ENCODE measurements at regions not wholly inside any gene's neighbourhood (a gene's known extent, or its start where the extent isn't known, plus 50 kb on each side); places are given as distances from the start of the nearest gene placed in this dataset.
"Not testable (repeated sequence)": the region's sequence is repeated elsewhere in the genome, so short reads cannot be mapped to it uniquely, and the experiment has no call there.

- not testable (repeated sequence) for H3K27me3 ChIP-seq (ENCODE audit: low read depth, low read length); H3K36me3 ChIP-seq (ENCODE audit: control insufficient read depth in 1 of 2, insufficient read depth in 2 of 2, low read length in 2 of 2); H3K4me3 ChIP-seq (ENCODE audit: low read depth in 1 of 2, low read length in 2 of 2); H3K27ac ChIP-seq (ENCODE audit: low read length); H3K9me3 ChIP-seq (ENCODE audit: control insufficient read depth in 1 of 2, low read length in 2 of 2); H3K4me1 ChIP-seq (ENCODE audit: control insufficient read depth in 1 of 2, insufficient read depth in 2 of 2, low read length in 2 of 2)
These were observed 482.1 kb upstream of the GNPDA2 start for GRCh38 chr4:45208476-45208875.

- H3K36me3 ChIP-seq (ENCODE audit: control insufficient read depth in 1 of 2, insufficient read depth in 2 of 2, low read length in 2 of 2); H3K9me3 ChIP-seq (ENCODE audit: control insufficient read depth in 1 of 2, low read length in 2 of 2); H3K4me3 ChIP-seq (ENCODE audit: low read depth in 1 of 2, low read length in 2 of 2); H3K4me1 ChIP-seq (ENCODE audit: control insufficient read depth in 1 of 2, insufficient read depth in 2 of 2, low read length in 2 of 2); H3K27me3 ChIP-seq (ENCODE audit: low read depth, low read length); H3K27ac ChIP-seq (ENCODE audit: low read length): not testable (repeated sequence)
These were observed 481.5 kb upstream of the GNPDA2 start for GRCh38 chr4:45207864-45208331.

- H3K9me3 ChIP-seq (ENCODE audit: control insufficient read depth in 1 of 2, low read length in 2 of 2); H3K27ac ChIP-seq (ENCODE audit: low read length); H3K27me3 ChIP-seq (ENCODE audit: low read depth, low read length); H3K4me3 ChIP-seq (ENCODE audit: low read depth in 1 of 2, low read length in 2 of 2); H3K36me3 ChIP-seq (ENCODE audit: control insufficient read depth in 1 of 2, insufficient read depth in 2 of 2, low read length in 2 of 2); H3K4me1 ChIP-seq (ENCODE audit: control insufficient read depth in 1 of 2, insufficient read depth in 2 of 2, low read length in 2 of 2): not testable (repeated sequence)
These were observed 481.0 kb upstream of the GNPDA2 start for GRCh38 chr4:45207241-45207863.

- H3K4me1 ChIP-seq (ENCODE audit: control insufficient read depth in 1 of 2, insufficient read depth in 2 of 2, low read length in 2 of 2): no peaks in the 10 kb centered on the region
- H3K27ac ChIP-seq (ENCODE audit: low read length): no peak overlapping the region
- no peak overlapping the region for H3K4me3 ChIP-seq (ENCODE audit: low read depth in 1 of 2, low read length in 2 of 2)
- no peaks in the 10 kb centered on the region for H3K36me3 ChIP-seq (ENCODE audit: control insufficient read depth in 1 of 2, insufficient read depth in 2 of 2, low read length in 2 of 2)
- no peaks in the 10 kb centered on the region for H3K27me3 ChIP-seq (ENCODE audit: low read depth, low read length)
- no peaks in the 10 kb centered on the region for H3K9me3 ChIP-seq (ENCODE audit: control insufficient read depth in 1 of 2, low read length in 2 of 2)
These were observed 473.4 kb upstream of the GNPDA2 start for GRCh38 chr4:45199736-45200135.

GRCh38 chr4:45188501-45188900 is 462.1 kb upstream of the GNPDA2 start:
- no peak overlapping the region for H3K4me3 ChIP-seq (ENCODE audit: low read depth in 1 of 2, low read length in 2 of 2)
- H3K36me3 ChIP-seq (ENCODE audit: control insufficient read depth in 1 of 2, insufficient read depth in 2 of 2, low read length in 2 of 2): no peaks in the 10 kb centered on the region
- H3K4me1 ChIP-seq (ENCODE audit: control insufficient read depth in 1 of 2, insufficient read depth in 2 of 2, low read length in 2 of 2): no peaks in the 10 kb centered on the region
- no peaks in the 10 kb centered on the region for H3K27me3 ChIP-seq (ENCODE audit: low read depth, low read length)
- no peaks in the 10 kb centered on the region for H3K9me3 ChIP-seq (ENCODE audit: control insufficient read depth in 1 of 2, low read length in 2 of 2)
- H3K27ac ChIP-seq (ENCODE audit: low read length): no peak overlapping the region

- no peaks in the 10 kb centered on the region for H3K36me3 ChIP-seq (ENCODE audit: control insufficient read depth in 1 of 2, insufficient read depth in 2 of 2, low read length in 2 of 2)
- no peaks in the 10 kb centered on the region for H3K9me3 ChIP-seq (ENCODE audit: control insufficient read depth in 1 of 2, low read length in 2 of 2)
- H3K27ac ChIP-seq (ENCODE audit: low read length): no peak overlapping the region
- no peaks in the 10 kb centered on the region for H3K27me3 ChIP-seq (ENCODE audit: low read depth, low read length)
- H3K4me3 ChIP-seq (ENCODE audit: low read depth in 1 of 2, low read length in 2 of 2): no peak overlapping the region
- no peaks in the 10 kb centered on the region for H3K4me1 ChIP-seq (ENCODE audit: control insufficient read depth in 1 of 2, insufficient read depth in 2 of 2, low read length in 2 of 2)
These were observed 459.9 kb upstream of the GNPDA2 start for GRCh38 chr4:45186249-45186648.

DNA sequence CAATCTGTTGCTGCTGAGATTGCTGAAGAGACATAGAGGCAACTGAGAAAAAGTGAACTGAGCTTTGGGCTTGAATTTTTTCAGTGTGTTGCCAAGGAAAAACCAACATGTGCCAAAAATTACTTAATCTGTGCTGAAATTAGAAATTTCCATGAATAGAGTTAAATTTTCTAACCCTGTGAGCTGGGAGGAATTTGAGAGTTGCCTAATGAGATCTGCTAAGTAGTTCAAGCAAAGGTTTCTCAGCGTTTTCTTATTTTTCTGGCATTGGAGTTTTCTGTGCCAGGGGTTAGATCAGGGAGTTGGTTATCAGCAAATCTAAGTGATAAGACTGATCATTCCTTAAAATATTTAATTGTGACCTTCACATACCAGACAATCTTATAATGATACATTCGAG is 457.5 kb upstream of the GNPDA2 start:
- Histone ChIP-seq H3K36me3 (ENCODE audit: control insufficient read depth in 1 of 2, insufficient read depth in 2 of 2, low read length in 2 of 2) (no peaks in the 10 kb centered on the region), H3K27me3 (ENCODE audit: low read depth, low read length) (no peaks in the 10 kb centered on the region), H3K27ac (ENCODE audit: low read length) (no peak overlapping the region), H3K4me1 (ENCODE audit: control insufficient read depth in 1 of 2, insufficient read depth in 2 of 2, low read length in 2 of 2) (no peaks in the 10 kb centered on the region), H3K9me3 (ENCODE audit: control insufficient read depth in 1 of 2, low read length in 2 of 2) (no peaks in the 10 kb centered on the region), H3K4me3 (ENCODE audit: low read depth in 1 of 2, low read length in 2 of 2) (no peak overlapping the region)

- Histone ChIP-seq H3K27ac (ENCODE audit: low read length) (no peak overlapping the region), H3K36me3 (ENCODE audit: control insufficient read depth in 1 of 2, insufficient read depth in 2 of 2, low read length in 2 of 2) (no peaks in the 10 kb centered on the region)
These were observed 446.3 kb upstream of the GNPDA2 start for GRCh38 chr4:45172636-45173035.

DNA sequence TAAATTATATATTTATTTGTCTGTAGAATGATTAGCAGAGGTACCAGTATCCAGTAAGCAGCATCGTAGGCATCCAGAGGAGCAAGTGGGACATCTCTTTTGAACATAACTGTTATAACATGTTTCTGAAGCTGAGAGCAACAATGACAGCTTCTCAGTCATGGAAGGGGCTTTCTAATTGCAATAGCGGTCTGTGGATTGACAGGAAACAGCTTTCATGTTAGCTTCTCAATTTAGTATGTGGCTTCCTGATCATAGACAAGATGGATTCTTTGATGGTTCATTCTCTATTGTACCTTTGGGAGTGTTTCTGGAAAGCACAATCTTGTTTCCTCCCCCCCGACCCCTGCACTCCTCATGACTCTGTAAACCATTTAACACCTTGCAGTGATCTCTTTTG is 434.6 kb upstream of the GNPDA2 start:
- H3K4me1 ChIP-seq (ENCODE audit: control insufficient read depth in 1 of 2, insufficient read depth in 2 of 2, low read length in 2 of 2): no peaks in the 10 kb centered on the region

More at GRCh38 chr4:45172636-45173035, 446.3 kb upstream of the GNPDA2 start:
- Histone ChIP-seq H3K9me3 (ENCODE audit: control insufficient read depth in 1 of 2, low read length in 2 of 2) (no peaks in the 10 kb centered on the region), H3K27me3 (ENCODE audit: low read depth, low read length) (no peaks in the 10 kb centered on the region), H3K4me1 (ENCODE audit: control insufficient read depth in 1 of 2, insufficient read depth in 2 of 2, low read length in 2 of 2) (no peaks in the 10 kb centered on the region), H3K4me3 (ENCODE audit: low read depth in 1 of 2, low read length in 2 of 2) (no peak overlapping the region)

GRCh38 chr4:45155081-45155777 is 428.9 kb upstream of the GNPDA2 start:
- no peak overlapping the region for H3K27ac ChIP-seq (ENCODE audit: low read length)
- H3K4me3 ChIP-seq (ENCODE audit: low read depth in 1 of 2, low read length in 2 of 2): no peak overlapping the region
- no peaks in the 10 kb centered on the region for H3K4me1 ChIP-seq (ENCODE audit: control insufficient read depth in 1 of 2, insufficient read depth in 2 of 2, low read length in 2 of 2)
- no peaks in the 10 kb centered on the region for H3K36me3 ChIP-seq (ENCODE audit: control insufficient read depth in 1 of 2, insufficient read depth in 2 of 2, low read length in 2 of 2)
- H3K9me3 ChIP-seq (ENCODE audit: control insufficient read depth in 1 of 2, low read length in 2 of 2): no peaks in the 10 kb centered on the region
- H3K27me3 ChIP-seq (ENCODE audit: low read depth, low read length): no peaks in the 10 kb centered on the region

More for the DNA sequence above, 434.6 kb upstream of the GNPDA2 start:
- H3K27me3 ChIP-seq (ENCODE audit: low read depth, low read length): no peaks in the 10 kb centered on the region
- H3K27ac ChIP-seq (ENCODE audit: low read length): no peak overlapping the region
- H3K4me3 ChIP-seq (ENCODE audit: low read depth in 1 of 2, low read length in 2 of 2): no peak overlapping the region
- H3K9me3 ChIP-seq (ENCODE audit: control insufficient read depth in 1 of 2, low read length in 2 of 2): no peaks in the 10 kb centered on the region
- no peaks in the 10 kb centered on the region for H3K36me3 ChIP-seq (ENCODE audit: control insufficient read depth in 1 of 2, insufficient read depth in 2 of 2, low read length in 2 of 2)

DNA sequence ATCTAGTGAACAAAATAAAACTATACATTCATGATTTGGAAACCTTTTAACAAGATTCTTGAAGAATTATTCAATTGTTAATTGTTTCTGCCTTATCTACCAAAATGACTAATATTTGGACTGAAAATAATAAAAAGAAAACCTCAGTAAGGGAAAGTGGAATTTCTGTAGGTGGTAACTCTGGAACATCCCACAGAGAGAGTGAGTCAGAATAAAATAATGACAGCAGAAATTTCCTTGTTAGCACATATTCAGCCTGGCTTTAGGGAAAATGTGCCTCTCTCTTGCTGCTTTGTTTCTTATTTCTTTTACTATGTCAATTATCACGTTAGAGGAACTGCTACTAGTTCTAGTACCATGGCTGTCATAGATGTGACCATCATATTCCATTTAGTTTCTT is 421.5 kb upstream of the GNPDA2 start:
- H3K4me3 ChIP-seq (ENCODE audit: low read depth in 1 of 2, low read length in 2 of 2): no peak overlapping the region

GRCh38 chr4:45131020-45131419 is 404.7 kb upstream of the GNPDA2 start:
- H3K4me1 ChIP-seq (ENCODE audit: control insufficient read depth in 1 of 2, insufficient read depth in 2 of 2, low read length in 2 of 2): no peaks in the 10 kb centered on the region
- no peak overlapping the region for H3K4me3 ChIP-seq (ENCODE audit: low read depth in 1 of 2, low read length in 2 of 2)
- no peaks in the 10 kb centered on the region for H3K27me3 ChIP-seq (ENCODE audit: low read depth, low read length)
- H3K27ac ChIP-seq (ENCODE audit: low read length): no peak overlapping the region
- no peaks in the 10 kb centered on the region for H3K36me3 ChIP-seq (ENCODE audit: control insufficient read depth in 1 of 2, insufficient read depth in 2 of 2, low read length in 2 of 2)
- no peaks in the 10 kb centered on the region for H3K9me3 ChIP-seq (ENCODE audit: control insufficient read depth in 1 of 2, low read length in 2 of 2)

More for the DNA sequence above, 421.5 kb upstream of the GNPDA2 start:
- H3K9me3 ChIP-seq (ENCODE audit: control insufficient read depth in 1 of 2, low read length in 2 of 2): no peaks in the 10 kb centered on the region
- no peak overlapping the region for H3K27ac ChIP-seq (ENCODE audit: low read length)
- no peaks in the 10 kb centered on the region for H3K36me3 ChIP-seq (ENCODE audit: control insufficient read depth in 1 of 2, insufficient read depth in 2 of 2, low read length in 2 of 2)
- H3K4me1 ChIP-seq (ENCODE audit: control insufficient read depth in 1 of 2, insufficient read depth in 2 of 2, low read length in 2 of 2): no peaks in the 10 kb centered on the region
- H3K27me3 ChIP-seq (ENCODE audit: low read depth, low read length): no peaks in the 10 kb centered on the region
